ENCODE measurements at regions not wholly inside any gene's neighbourhood (a gene's known extent, or its start where the extent isn't known, plus 50 kb on each side); places are given as distances from the start of the nearest gene placed in this dataset.
"Not testable (repeated sequence)": the region's sequence is repeated elsewhere in the genome, so short reads cannot be mapped to it uniquely, and the experiment has no call there.

DNA sequence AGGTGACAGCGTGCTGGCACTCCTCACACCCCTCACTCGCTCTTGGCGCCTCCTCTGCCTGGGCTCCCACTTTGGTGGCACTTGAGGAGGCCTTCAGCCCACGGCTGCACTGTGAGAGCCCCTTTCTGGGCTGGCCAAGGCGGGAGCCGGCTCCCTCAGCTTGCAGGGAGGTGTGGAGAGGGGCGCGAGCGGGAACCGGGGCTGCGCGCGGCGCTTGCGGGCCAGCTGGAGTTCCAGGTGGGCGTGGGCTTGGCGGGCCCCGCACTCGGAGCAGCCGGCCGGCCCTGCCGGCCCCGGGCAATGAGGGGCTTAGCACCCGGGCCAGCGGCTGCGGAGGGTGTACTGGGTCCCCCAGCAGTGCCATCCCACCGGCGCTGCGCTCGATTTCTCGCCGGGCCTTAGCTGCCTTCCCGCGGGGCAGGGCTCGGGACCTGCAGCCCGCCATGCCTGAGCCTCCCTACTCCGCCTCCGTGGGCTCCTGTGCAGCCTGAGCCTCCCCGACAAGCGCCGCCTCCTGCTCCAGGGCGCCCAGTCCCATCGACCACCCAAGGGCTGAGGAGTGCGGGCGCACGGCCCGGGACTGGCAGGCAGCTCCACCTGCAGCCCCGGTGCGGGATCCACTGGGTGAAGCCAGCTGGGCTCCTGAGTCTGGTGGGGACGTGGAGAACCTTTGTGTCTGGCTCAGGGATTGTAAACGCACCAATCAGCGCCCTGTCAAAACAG is 247.7 kb upstream of the SLIT2 start:
- H3K27ac Mint-ChIP-seq; H3K27me3 Mint-ChIP-seq; H3K4me1 ChIP-seq (ENCODE audit: control insufficient read depth in 2 of 2, insufficient read depth in 2 of 2, low read length in 2 of 2); H3K4me3 Mint-ChIP-seq; intact Hi-C loops (cut with micrococcal nuclease); H3K4me3 ChIP-seq (ENCODE audit: low read length); H3K36me3 Mint-ChIP-seq; H3K27ac ChIP-seq (ENCODE audit: low read depth, low read length); H3K27me3 ChIP-seq (ENCODE audit: control insufficient read depth in 2 of 2, insufficient read depth in 2 of 2, low read length in 2 of 2); H3K36me3 ChIP-seq (ENCODE audit: control insufficient read depth in 2 of 3, insufficient read depth in 3 of 3, low read length in 3 of 3); H3K4me1 Mint-ChIP-seq; CTCF ChIA-PET; H3K9me3 ChIP-seq (ENCODE audit: control insufficient read depth in 2 of 3, low read length in 3 of 3); DNase-seq; POLR2A ChIA-PET; ATAC-seq: not testable (repeated sequence)
- H3K9me3 Mint-ChIP-seq: peaks cover 0 to 27% (median 10%) of the 10 kb centered on the region in 11 donors

DNA sequence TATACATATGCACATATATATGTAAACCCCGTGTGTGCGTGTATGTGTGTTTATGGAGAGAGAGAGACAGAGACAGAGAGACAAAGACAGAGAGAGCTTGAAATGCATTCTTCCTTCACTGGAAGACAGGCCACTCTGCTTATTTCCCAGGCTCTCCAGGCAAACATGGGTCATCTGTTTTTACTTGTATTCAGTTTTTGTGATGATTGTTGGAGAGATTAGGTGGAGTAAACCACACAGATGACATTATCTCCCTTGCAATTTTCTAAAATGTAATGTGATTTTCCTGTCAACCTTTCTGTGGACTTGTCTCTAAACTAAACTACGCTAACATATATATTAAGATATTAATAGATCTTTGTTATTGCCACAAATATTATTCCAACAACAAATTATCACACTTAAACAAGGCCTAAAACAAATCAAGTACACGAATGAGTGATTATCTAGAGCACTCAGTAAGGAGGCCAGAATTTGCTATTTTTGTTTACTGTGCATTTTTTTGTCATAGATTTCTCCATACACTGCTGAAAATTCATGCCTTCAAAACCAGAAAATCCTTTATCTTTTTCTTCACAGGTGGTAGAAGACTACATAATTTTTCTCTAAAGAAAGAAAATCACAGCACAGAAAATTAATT is 251.8 kb upstream of the SLIT2 start:
- ATAC-seq (no peak), DNase-seq (no peak)
- no peaks in the 10 kb centered on the region for H3K36me3 ChIP-seq (ENCODE audit: control insufficient read depth in 2 of 3, insufficient read depth in 3 of 3, low read length in 3 of 3)
- CTCF ChIA-PET: no interaction called here
- no peak overlapping the region for H3K27ac ChIP-seq (ENCODE audit: low read depth, low read length)
- H3K4me1 ChIP-seq (ENCODE audit: control insufficient read depth in 2 of 2, insufficient read depth in 2 of 2, low read length in 2 of 2): no peaks in the 10 kb centered on the region
- no peaks in the 10 kb centered on the region for H3K27me3 ChIP-seq (ENCODE audit: control insufficient read depth in 2 of 2, insufficient read depth in 2 of 2, low read length in 2 of 2)
- POLR2A ChIA-PET: no interaction called here
- Mint-ChIP-seq H3K36me3 (no peaks in the 10 kb centered on the region), H3K27me3 (no peaks in the 10 kb centered on the region), H3K27ac (no peak overlapping the region), H3K4me1 (no peaks in the 10 kb centered on the region), H3K4me3 (no peak overlapping the region), H3K9me3 (peaks cover 0 to 13% (median 5%) of the 10 kb centered on the region in 11 donors)
- H3K4me3 ChIP-seq (ENCODE audit: low read length): no peak overlapping the region
- no peaks in the 10 kb centered on the region for H3K9me3 ChIP-seq (ENCODE audit: control insufficient read depth in 2 of 3, low read length in 3 of 3)
- intact Hi-C loops (cut with micrococcal nuclease): no loop called here

DNA sequence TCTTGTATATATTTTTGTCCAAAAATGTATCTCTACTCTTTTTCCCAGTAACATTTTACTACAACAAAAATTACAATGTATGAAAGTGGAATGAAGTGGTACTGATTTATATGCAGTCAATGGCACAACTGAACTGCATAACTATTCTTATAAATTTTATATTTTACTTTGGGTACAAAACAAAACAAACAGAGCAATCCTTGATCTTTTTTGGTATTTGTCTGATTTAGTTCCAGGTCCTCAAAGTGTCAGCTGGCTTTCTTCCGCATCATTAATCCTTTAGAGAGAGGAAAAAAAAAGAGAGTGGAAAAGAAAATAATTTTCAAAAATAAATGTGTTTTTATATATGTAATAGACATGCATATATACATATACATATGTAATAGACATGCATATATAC is 252.4 kb upstream of the SLIT2 start:
- ATAC-seq (no peak), DNase-seq (no peak)
- H3K4me1 ChIP-seq (ENCODE audit: control insufficient read depth in 2 of 2, insufficient read depth in 2 of 2, low read length in 2 of 2): no peaks in the 10 kb centered on the region
- Mint-ChIP-seq H3K4me1 (no peaks in the 10 kb centered on the region), H3K27ac (no peak overlapping the region), H3K9me3 (peaks cover 0 to 13% (median 5%) of the 10 kb centered on the region in 11 donors), H3K27me3 (no peaks in the 10 kb centered on the region), H3K36me3 (no peaks in the 10 kb centered on the region), H3K4me3 (no peak overlapping the region)
- POLR2A ChIA-PET: no interaction called here
- H3K36me3 ChIP-seq (ENCODE audit: control insufficient read depth in 2 of 3, insufficient read depth in 3 of 3, low read length in 3 of 3): no peaks in the 10 kb centered on the region
- no peaks in the 10 kb centered on the region for H3K9me3 ChIP-seq (ENCODE audit: control insufficient read depth in 2 of 3, low read length in 3 of 3)
- H3K27ac ChIP-seq (ENCODE audit: low read depth, low read length): no peak overlapping the region
- CTCF ChIA-PET: no interaction called here
- no peak overlapping the region for H3K4me3 ChIP-seq (ENCODE audit: low read length)
- intact Hi-C loops (cut with micrococcal nuclease): no loop called here
- H3K27me3 ChIP-seq (ENCODE audit: control insufficient read depth in 2 of 2, insufficient read depth in 2 of 2, low read length in 2 of 2): no peaks in the 10 kb centered on the region

DNA sequence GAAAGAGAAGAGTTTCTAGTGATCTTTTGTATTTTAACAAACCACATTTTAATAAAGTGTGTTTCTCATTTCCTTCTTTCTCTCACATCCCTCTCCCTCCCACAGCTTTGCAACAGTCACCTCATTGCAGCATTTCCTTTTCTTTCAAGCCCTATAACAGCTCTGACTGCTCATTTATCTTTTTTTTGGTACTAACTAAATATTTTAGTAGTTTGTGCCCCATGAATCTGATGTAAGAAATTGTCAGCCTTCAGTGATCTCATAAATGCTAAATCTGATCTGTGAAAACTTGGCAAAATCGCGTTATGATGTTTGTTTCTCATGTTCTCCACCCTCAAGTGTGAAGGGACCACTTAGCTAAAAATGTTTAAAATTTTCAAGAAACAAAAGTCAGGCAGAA is 258.5 kb upstream of the SLIT2 start:
- Histone ChIP-seq H3K27me3 (ENCODE audit: control insufficient read depth in 2 of 2, insufficient read depth in 2 of 2, low read length in 2 of 2) (no peaks in the 10 kb centered on the region), H3K9me3 (ENCODE audit: control insufficient read depth in 2 of 3, low read length in 3 of 3) (no peaks in the 10 kb centered on the region), H3K36me3 (ENCODE audit: control insufficient read depth in 2 of 3, insufficient read depth in 3 of 3, low read length in 3 of 3) (no peaks in the 10 kb centered on the region), H3K27ac (ENCODE audit: low read depth, low read length) (no peak overlapping the region), H3K4me3 (ENCODE audit: low read length) (no peak overlapping the region), H3K4me1 (ENCODE audit: control insufficient read depth in 2 of 2, insufficient read depth in 2 of 2, low read length in 2 of 2) (no peaks in the 10 kb centered on the region)
- H3K4me3 Mint-ChIP-seq: no peak overlapping the region
- intact Hi-C loops (cut with micrococcal nuclease): no loop called here
- no peak for DNase-seq
- ChIA-PET POLR2A (no interaction called here), CTCF (no interaction called here)
- H3K27ac Mint-ChIP-seq: no peak overlapping the region
- H3K36me3 Mint-ChIP-seq: no peaks in the 10 kb centered on the region
- ATAC-seq: no peak
- H3K4me1 Mint-ChIP-seq: no peaks in the 10 kb centered on the region
- H3K27me3 Mint-ChIP-seq: no peaks in the 10 kb centered on the region
- peaks cover 0 to 10% (median 0%) of the 10 kb centered on the region in 11 donors for H3K9me3 Mint-ChIP-seq

DNA sequence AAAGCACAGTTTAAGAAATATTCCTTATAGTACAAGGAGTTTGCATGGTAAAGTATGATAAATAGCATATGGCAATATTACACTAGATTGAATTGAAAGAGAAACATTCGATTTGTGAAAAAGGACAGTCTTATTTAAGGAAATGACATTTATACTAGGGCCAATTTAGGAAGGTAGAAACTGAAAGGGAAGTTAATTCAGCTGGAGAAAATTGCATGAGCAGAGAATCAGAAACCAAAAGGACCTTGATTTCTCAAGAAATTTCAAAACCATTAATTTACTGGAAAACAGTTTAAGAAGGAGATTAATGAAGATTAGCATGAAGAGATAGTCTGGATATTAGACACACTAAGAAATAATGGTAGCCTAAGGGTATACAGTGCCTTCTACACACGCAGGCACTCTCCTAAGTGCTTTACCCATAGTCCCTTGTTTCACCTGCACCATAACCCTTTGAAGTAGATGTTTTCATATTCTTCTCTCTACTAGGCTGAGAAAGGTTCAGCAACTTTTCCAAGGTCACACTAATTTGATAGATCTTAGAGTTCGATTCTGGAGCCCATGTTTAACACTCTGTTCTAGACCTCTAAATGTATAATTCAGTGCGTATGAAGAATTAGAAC is 259.1 kb upstream of the SLIT2 start:
- Histone ChIP-seq H3K27me3 (ENCODE audit: control insufficient read depth in 2 of 2, insufficient read depth in 2 of 2, low read length in 2 of 2) (no peaks in the 10 kb centered on the region), H3K9me3 (ENCODE audit: control insufficient read depth in 2 of 3, low read length in 3 of 3) (no peaks in the 10 kb centered on the region), H3K4me3 (ENCODE audit: low read length) (no peak overlapping the region), H3K36me3 (ENCODE audit: control insufficient read depth in 2 of 3, insufficient read depth in 3 of 3, low read length in 3 of 3) (no peaks in the 10 kb centered on the region), H3K27ac (ENCODE audit: low read depth, low read length) (no peak overlapping the region), H3K4me1 (ENCODE audit: control insufficient read depth in 2 of 2, insufficient read depth in 2 of 2, low read length in 2 of 2) (no peaks in the 10 kb centered on the region)
- Mint-ChIP-seq H3K36me3 (no peaks in the 10 kb centered on the region), H3K27me3 (no peaks in the 10 kb centered on the region), H3K27ac (no peak overlapping the region), H3K4me3 (no peak overlapping the region), H3K4me1 (no peaks in the 10 kb centered on the region), H3K9me3 (peaks cover 0 to 15% (median 3%) of the 10 kb centered on the region in 11 donors)
- no peak for DNase-seq
- no peak for ATAC-seq
- POLR2A ChIA-PET: no interaction called here
- CTCF ChIA-PET: no interaction called here
- intact Hi-C loops (cut with micrococcal nuclease): no loop called here

DNA sequence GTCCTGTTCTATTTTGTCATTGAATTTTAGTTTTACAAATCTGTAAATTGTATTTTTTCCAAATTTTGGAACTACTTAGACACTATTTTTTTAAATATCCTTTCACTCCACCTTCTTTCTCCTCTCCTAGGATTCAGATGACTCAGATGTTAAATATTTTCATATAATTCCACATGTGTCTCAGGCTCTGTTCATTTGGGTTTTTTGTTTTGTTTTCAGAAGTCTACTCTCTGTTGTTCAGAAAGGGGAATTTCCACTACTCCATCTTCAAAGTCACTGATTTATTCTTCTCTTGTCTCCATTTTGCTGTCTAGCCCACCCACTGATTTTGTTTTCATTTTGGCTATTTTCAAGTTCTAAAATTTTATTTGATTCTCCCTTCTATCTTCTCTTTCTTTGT is 264.0 kb upstream of the SLIT2 start:
- H3K27me3 Mint-ChIP-seq: no peaks in the 10 kb centered on the region
- intact Hi-C loops (cut with micrococcal nuclease): no loop called here
- no peaks in the 10 kb centered on the region for H3K27me3 ChIP-seq (ENCODE audit: control insufficient read depth in 2 of 2, insufficient read depth in 2 of 2, low read length in 2 of 2)
- POLR2A ChIA-PET: no interaction called here
- ATAC-seq (no peak), DNase-seq (no peak)
- H3K4me3 Mint-ChIP-seq: no peak overlapping the region
- H3K27ac ChIP-seq (ENCODE audit: low read depth, low read length): no peak overlapping the region
- peaks cover 0 to 24% (median 4%) of the 10 kb centered on the region in 11 donors for H3K9me3 Mint-ChIP-seq
- no peak overlapping the region for H3K4me3 ChIP-seq (ENCODE audit: low read length)
- no peaks in the 10 kb centered on the region for H3K4me1 Mint-ChIP-seq
- H3K27ac Mint-ChIP-seq: no peak overlapping the region
- H3K36me3 ChIP-seq (ENCODE audit: control insufficient read depth in 2 of 3, insufficient read depth in 3 of 3, low read length in 3 of 3): no peaks in the 10 kb centered on the region
- CTCF ChIA-PET: no interaction called here
- no peaks in the 10 kb centered on the region for H3K9me3 ChIP-seq (ENCODE audit: control insufficient read depth in 2 of 3, low read length in 3 of 3)
- no peaks in the 10 kb centered on the region for H3K36me3 Mint-ChIP-seq
- H3K4me1 ChIP-seq (ENCODE audit: control insufficient read depth in 2 of 2, insufficient read depth in 2 of 2, low read length in 2 of 2): no peaks in the 10 kb centered on the region

DNA sequence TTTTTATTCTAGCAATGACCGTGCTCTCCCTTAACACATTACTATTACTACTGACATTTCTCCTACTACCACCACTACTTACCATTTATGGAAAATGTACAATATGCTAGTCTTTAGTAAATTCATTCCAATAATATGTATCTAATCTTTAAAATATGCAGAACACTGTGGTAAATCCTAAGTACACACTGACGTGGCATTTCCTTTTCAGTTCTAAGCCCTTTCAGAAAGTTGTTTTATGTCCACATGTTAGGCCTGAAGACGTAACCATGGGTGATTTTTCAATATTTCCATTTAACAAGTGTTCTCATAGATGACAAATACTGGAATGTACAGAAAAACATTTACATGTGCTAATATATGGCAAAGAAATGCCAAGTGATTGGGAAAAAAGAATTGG is 268.6 kb upstream of the SLIT2 start:
- ATAC-seq: no peak
- Mint-ChIP-seq H3K4me1 (no peaks in the 10 kb centered on the region), H3K36me3 (peaks cover 0 to 2% (median 0%) of the 10 kb centered on the region in 5 donors), H3K27ac (no peak overlapping the region), H3K9me3 (peaks cover 3 to 30% (median 11%) of the 10 kb centered on the region in 11 donors), H3K4me3 (no peak overlapping the region), H3K27me3 (no peaks in the 10 kb centered on the region)
- Histone ChIP-seq H3K9me3 (ENCODE audit: control insufficient read depth in 2 of 3, low read length in 3 of 3) (peaks cover 0 to 7% (median 0%) of the 10 kb centered on the region in 3 experiments), H3K36me3 (ENCODE audit: control insufficient read depth in 2 of 3, insufficient read depth in 3 of 3, low read length in 3 of 3) (no peaks in the 10 kb centered on the region), H3K4me1 (ENCODE audit: control insufficient read depth in 2 of 2, insufficient read depth in 2 of 2, low read length in 2 of 2) (no peaks in the 10 kb centered on the region), H3K27me3 (ENCODE audit: control insufficient read depth in 2 of 2, insufficient read depth in 2 of 2, low read length in 2 of 2) (no peaks in the 10 kb centered on the region), H3K27ac (ENCODE audit: low read depth, low read length) (no peak overlapping the region), H3K4me3 (ENCODE audit: low read length) (no peak overlapping the region)
- no peak for DNase-seq
- ChIA-PET CTCF (no interaction called here), POLR2A (no interaction called here)
- intact Hi-C loops (cut with micrococcal nuclease): no loop called here
